GM23338 (cell line): ENCODE measurements at regions not wholly inside any gene's neighbourhood (a gene's known extent, or its start where the extent isn't known, plus 50 kb on each side); places are given as distances from the start of the nearest gene placed in this dataset.

ENCODE experiments used
- ATAC-seq: fragments of 200-7000 bp; cut with Tn5 transposase; 3 replicates; pipeline ENCODE4 v1.9.1; 2020
- DNase-seq: peaks from one replicate; pipeline ENCODE4 v3.0.0-alpha.2; 2015; ENCODE audit warnings: low spot score
- H2AFZ ChIP-seq: fragments of 200-600 bp; sonication (generic); 2 replicates; pipeline ENCODE4 v1.8.0; 2016; ENCODE audit warnings: antibody characterized with exemption, mild to moderate bottlenecking, moderate library complexity
- H3F3A ChIP-seq: fragments of 200-600 bp; sonication (generic); replicated peaks from 2 replicates; pipeline ENCODE4 v1.8.0; 2017; ENCODE audit warnings: antibody characterized with exemption, mixed run types, low read depth
- H3K27ac ChIP-seq: fragments of 200-600 bp; sonication (generic); 2 replicates; pipeline ENCODE4 v1.6.1; 2016; ENCODE audit warnings: low read depth
- H3K27me3 ChIP-seq: fragments of 200-600 bp; sonication (generic); 2 replicates; pipeline ENCODE4 v1.8.0; 2016; ENCODE audit warnings: mild to moderate bottlenecking, mixed run types, moderate library complexity; ENCODE audit not compliant: insufficient read depth
- H3K36me3 ChIP-seq: fragments of 200-600 bp; sonication (generic); 2 replicates; pipeline ENCODE4 v1.8.0; 2016; ENCODE audit warnings: mild to moderate bottlenecking; ENCODE audit not compliant: insufficient read depth
- H3K4me1 ChIP-seq: fragments of 200-600 bp; sonication (generic); 2 replicates; pipeline ENCODE4 v1.8.0; 2016; ENCODE audit warnings: mild to moderate bottlenecking, moderate library complexity; ENCODE audit not compliant: insufficient read depth
- H3K4me2 ChIP-seq: fragments of 200-600 bp; sonication (generic); 2 replicates; pipeline ENCODE4 v1.7.1; 2017; ENCODE audit warnings: mixed run types
- H3K4me3 ChIP-seq: fragments of 200-600 bp; sonication (generic); 2 replicates; pipeline ENCODE4 v1.6.1; 2016; ENCODE audit warnings: mixed run types
- H3K79me2 ChIP-seq: fragments of 200-600 bp; sonication (generic); replicated peaks from 2 replicates; pipeline ENCODE4 v1.8.0; 2017; ENCODE audit warnings: mild to moderate bottlenecking; ENCODE audit not compliant: insufficient read depth
- H3K9me2 ChIP-seq: fragments of 200-600 bp; sonication (generic); 2 replicates; pipeline ENCODE4 v1.8.0; 2017; ENCODE audit not compliant: insufficient read depth
- H4K20me1 ChIP-seq: fragments of 200-600 bp; sonication (generic); replicated peaks from 2 replicates; pipeline ENCODE4 v1.8.0; 2017; ENCODE audit warnings: mild to moderate bottlenecking; ENCODE audit not compliant: insufficient read depth
- H3K27ac Mint-ChIP-seq: 2 replicates; pipeline ENCODE4 v1.8.0; 2020; ENCODE audit warnings: inconsistent platforms, mild to moderate bottlenecking, moderate library complexity, mixed read lengths
- H3K27me3 Mint-ChIP-seq: 3 replicates; pipeline ENCODE4 v1.8.0; 2022; ENCODE audit warnings: low read depth, mild to moderate bottlenecking, moderate library complexity, mixed read lengths, inconsistent platforms; ENCODE audit not compliant: insufficient read depth, poor library complexity
- H3K36me3 Mint-ChIP-seq: 3 replicates; pipeline ENCODE4 v1.8.0; 2021; ENCODE audit warnings: low read depth, mild to moderate bottlenecking, inconsistent platforms, moderate library complexity, mixed read lengths
- H3K4me1 Mint-ChIP-seq: 3 replicates; pipeline ENCODE4 v1.8.0; 2020; ENCODE audit warnings: mild to moderate bottlenecking, inconsistent platforms, mixed read lengths
- H3K4me3 Mint-ChIP-seq: 3 replicates; pipeline ENCODE4 v1.8.0; 2021; ENCODE audit warnings: moderate library complexity, mild to moderate bottlenecking, inconsistent platforms, mixed read lengths
- H3K9me3 Mint-ChIP-seq: 3 replicates; pipeline ENCODE4 v1.8.0; 2020; ENCODE audit warnings: moderate library complexity, mild to moderate bottlenecking, inconsistent platforms, mixed read lengths
- ETS1 ChIP-seq: IDR thresholded peaks from 2 replicates; pipeline ENCODE4 v1.6.1; 2016; ENCODE audit warnings: antibody characterized with exemption
- EZH2phosphoT487 ChIP-seq: fragments of 200-600 bp; sonication (generic); IDR thresholded peaks from one replicate; pipeline ENCODE4 v1.8.1; 2018; ENCODE audit warnings: antibody characterized with exemption; ENCODE audit not compliant: unreplicated experiment
- NANOG ChIP-seq: IDR thresholded peaks from 2 replicates; pipeline ENCODE4 v1.6.1; 2016; ENCODE audit warnings: antibody characterized with exemption, borderline replicate concordance
- POLR2AphosphoS5 ChIP-seq: IDR thresholded peaks from 2 replicates; pipeline ENCODE4 v1.6.1; 2016; ENCODE audit warnings: antibody characterized with exemption, low read depth
- STAT1 ChIP-seq: IDR thresholded peaks from one replicate; pipeline ENCODE4 v1.6.1; 2016; ENCODE audit warnings: antibody characterized with exemption; ENCODE audit not compliant: unreplicated experiment
- ZNF114 ChIP-seq: fragments of 250-450 bp; sonication (Bioruptor Pico); IDR thresholded peaks from 2 replicates; pipeline ENCODE4 v1.5.0; 2020; ENCODE audit warnings: mild to moderate bottlenecking, moderate library complexity
- ZNF331 ChIP-seq: fragments of 250-450 bp; sonication (Bioruptor Pico); IDR thresholded peaks from 2 replicates; pipeline ENCODE4 v1.5.0; 2020; ENCODE audit warnings: low read depth, mild to moderate bottlenecking, moderate library complexity
- TF ChIP-seq, protein P1 (sequence below): IDR thresholded peaks from one replicate; pipeline ENCODE4 v1.6.1; 2018; ENCODE audit warnings: antibody characterized with exemption; ENCODE audit not compliant: unreplicated experiment

GRCh38 chr10:71092812-71093401, 119.5 kb upstream of the UNC5B start (continued):
- TF ChIP-seq, protein P1, sequence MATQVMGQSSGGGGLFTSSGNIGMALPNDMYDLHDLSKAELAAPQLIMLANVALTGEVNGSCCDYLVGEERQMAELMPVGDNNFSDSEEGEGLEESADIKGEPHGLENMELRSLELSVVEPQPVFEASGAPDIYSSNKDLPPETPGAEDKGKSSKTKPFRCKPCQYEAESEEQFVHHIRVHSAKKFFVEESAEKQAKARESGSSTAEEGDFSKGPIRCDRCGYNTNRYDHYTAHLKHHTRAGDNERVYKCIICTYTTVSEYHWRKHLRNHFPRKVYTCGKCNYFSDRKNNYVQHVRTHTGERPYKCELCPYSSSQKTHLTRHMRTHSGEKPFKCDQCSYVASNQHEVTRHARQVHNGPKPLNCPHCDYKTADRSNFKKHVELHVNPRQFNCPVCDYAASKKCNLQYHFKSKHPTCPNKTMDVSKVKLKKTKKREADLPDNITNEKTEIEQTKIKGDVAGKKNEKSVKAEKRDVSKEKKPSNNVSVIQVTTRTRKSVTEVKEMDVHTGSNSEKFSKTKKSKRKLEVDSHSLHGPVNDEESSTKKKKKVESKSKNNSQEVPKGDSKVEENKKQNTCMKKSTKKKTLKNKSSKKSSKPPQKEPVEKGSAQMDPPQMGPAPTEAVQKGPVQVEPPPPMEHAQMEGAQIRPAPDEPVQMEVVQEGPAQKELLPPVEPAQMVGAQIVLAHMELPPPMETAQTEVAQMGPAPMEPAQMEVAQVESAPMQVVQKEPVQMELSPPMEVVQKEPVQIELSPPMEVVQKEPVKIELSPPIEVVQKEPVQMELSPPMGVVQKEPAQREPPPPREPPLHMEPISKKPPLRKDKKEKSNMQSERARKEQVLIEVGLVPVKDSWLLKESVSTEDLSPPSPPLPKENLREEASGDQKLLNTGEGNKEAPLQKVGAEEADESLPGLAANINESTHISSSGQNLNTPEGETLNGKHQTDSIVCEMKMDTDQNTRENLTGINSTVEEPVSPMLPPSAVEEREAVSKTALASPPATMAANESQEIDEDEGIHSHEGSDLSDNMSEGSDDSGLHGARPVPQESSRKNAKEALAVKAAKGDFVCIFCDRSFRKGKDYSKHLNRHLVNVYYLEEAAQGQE: no peak
- TF ChIP-seq EZH2phosphoT487 (no peak), ETS1 (no peak), POLR2AphosphoS5 (no peak), STAT1 (no peak), NANOG (no peak), ZNF331 (CRISPR knock-in tag) (no peak), ZNF114 (no peak)

- no peak overlapping the region; the same call in 1 of the 2 replicates for H2AFZ ChIP-seq
- no peak overlapping the region for H3K4me3 Mint-ChIP-seq
- H3K36me3 ChIP-seq: no peaks in the 10 kb centered on the region
- H3K79me2 ChIP-seq: no peaks in the 10 kb centered on the region
- DNase-seq: no peak
- no peaks in the 10 kb centered on the region for H3K27me3 ChIP-seq
- peaks cover 6% of the 10 kb centered on the region for H3K4me1 Mint-ChIP-seq
- no peak overlapping the region for H3K4me3 ChIP-seq
- H3K36me3 Mint-ChIP-seq: no peaks in the 10 kb centered on the region
- no peaks in the 10 kb centered on the region for H3K4me1 ChIP-seq
- no peaks in the 10 kb centered on the region; the same call in 2 of the 3 replicates for H3K9me3 Mint-ChIP-seq
- no peak for ATAC-seq
- no peaks in the 10 kb centered on the region for H3F3A ChIP-seq
- H4K20me1 ChIP-seq: no peaks in the 10 kb centered on the region
- TF ChIP-seq, protein P1: no peak
- no peak overlapping the region for H3K27ac Mint-ChIP-seq
- H3K4me2 ChIP-seq: no peak overlapping the region
- H3K27ac ChIP-seq: no peak overlapping the region
- H3K9me2 ChIP-seq: no peaks in the 10 kb centered on the region
- H3K27me3 Mint-ChIP-seq: peaks cover 6% of the 10 kb centered on the region
Measured at GRCh38 chr10:71093531-71093930, 118.8 kb upstream of the UNC5B start.
